CD4-positive, CD25-positive, alpha-beta regulatory T cell (primary cell): ENCODE measurements at regions not wholly inside any gene's neighbourhood (a gene's known extent, or its start where the extent isn't known, plus 50 kb on each side); places are given as distances from the start of the nearest gene placed in this dataset.
"Not testable (repeated sequence)": the region's sequence is repeated elsewhere in the genome, so short reads cannot be mapped to it uniquely, and the experiment has no call there.

ENCODE experiments used
- ATAC-seq, 2 donors: fragments of 150-1000 bp; cut with Tn5 transposase; one replicate each; pipeline ENCODE4 v1.10.0; 2021; ENCODE audit warnings: low read depth in 2 of 2, moderate number of reproducible peaks in 2 of 2, moderate library complexity in 1 of 2
- DNase-seq, 3 donors: peaks; one replicate each; pipeline versions ENCODE4 v3.0.0 to v3.0.0-alpha.2; 2012 to 2022; ENCODE audit warnings: mixed read lengths in 1 of 3
- H3K27ac ChIP-seq: one replicate; pipeline ENCODE4 v1.7.0; 2013; ENCODE audit warnings: mild to moderate bottlenecking, low read length; ENCODE audit not compliant: insufficient read depth, poor library complexity, severe bottlenecking
- H3K27me3 ChIP-seq: one replicate; pipeline ENCODE4 v1.7.0; 2013; ENCODE audit warnings: low read length; ENCODE audit not compliant: control insufficient read depth, insufficient read depth
- H3K36me3 ChIP-seq: one replicate; pipeline ENCODE4 v1.7.0; 2013; ENCODE audit warnings: mild to moderate bottlenecking, low read length, moderate library complexity; ENCODE audit not compliant: control insufficient read depth, insufficient read depth
- H3K4me1 ChIP-seq: 2 replicates; pipeline ENCODE4 v1.7.0; 2013; ENCODE audit warnings: mild to moderate bottlenecking, low read length; ENCODE audit not compliant: insufficient read depth, control insufficient read depth, poor library complexity, severe bottlenecking
- H3K4me3 ChIP-seq: one replicate; pipeline ENCODE4 v1.7.0; 2013; ENCODE audit warnings: low read depth, mild to moderate bottlenecking, low read length, moderate library complexity
- H3K9me3 ChIP-seq, 2 experiments: 1 replicate in 1 of 2; 2 replicates in 1 of 2; pipeline ENCODE4 v1.7.0; 2013; ENCODE audit warnings: low read length in 2 of 2, mild to moderate bottlenecking in 1 of 2, moderate library complexity in 1 of 2; ENCODE audit not compliant: control insufficient read depth in 2 of 2
- H3K27ac Mint-ChIP-seq, 3 donors: one replicate each; pipeline ENCODE4 v1.8.0; 2020 to 2022; ENCODE audit warnings: mild to moderate bottlenecking in 3 of 3, mixed read lengths in 3 of 3, moderate library complexity in 2 of 3
- H3K27me3 Mint-ChIP-seq: one replicate; pipeline ENCODE4 v1.8.0; 2022; ENCODE audit warnings: mild to moderate bottlenecking, mixed read lengths
- H3K36me3 Mint-ChIP-seq: one replicate; pipeline ENCODE4 v1.8.0; 2020; ENCODE audit warnings: mixed read lengths
- H3K4me1 Mint-ChIP-seq, 4 donors: one replicate each; pipeline ENCODE4 v1.8.0; 2020 to 2022; ENCODE audit warnings: mixed read lengths in 4 of 4, mild to moderate bottlenecking in 1 of 4
- H3K4me3 Mint-ChIP-seq, 4 donors: one replicate each; pipeline ENCODE4 v1.8.0; 2020 to 2022; ENCODE audit warnings: mild to moderate bottlenecking in 4 of 4, mixed read lengths in 4 of 4, moderate library complexity in 3 of 4
- H3K9me3 Mint-ChIP-seq, 7 donors: one replicate each; pipeline ENCODE4 v1.8.0; 2020 to 2022; ENCODE audit warnings: mixed read lengths in 7 of 7, mild to moderate bottlenecking in 3 of 7, moderate library complexity in 2 of 7

DNA sequence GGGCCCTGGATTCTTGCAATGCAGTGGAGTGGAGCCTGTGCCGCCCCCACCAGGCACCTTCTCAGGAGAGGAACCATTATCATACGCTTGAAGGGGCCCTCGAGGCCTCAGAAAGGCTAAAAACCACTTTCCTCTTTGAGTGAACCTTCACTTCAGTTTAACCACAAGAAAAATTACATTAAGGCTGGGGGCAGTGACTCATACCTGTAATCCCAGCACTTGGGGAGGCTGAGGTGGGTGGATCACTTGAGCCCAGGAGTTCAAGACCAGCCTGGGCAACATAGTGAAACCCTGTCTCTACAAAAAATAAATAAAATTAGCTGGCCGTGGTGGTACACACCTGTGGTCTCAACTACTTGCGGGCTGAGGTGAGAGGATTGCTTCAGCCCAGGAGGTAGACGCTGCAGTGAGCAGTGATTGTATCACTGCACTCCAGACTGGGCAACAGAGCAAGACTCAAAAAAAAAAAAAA, 165.8 kb upstream of the GRK3 start:
- not testable (repeated sequence) for H3K27me3 Mint-ChIP-seq, H3K36me3 ChIP-seq, H3K27ac Mint-ChIP-seq, H3K27ac ChIP-seq, H3K27me3 ChIP-seq, H3K36me3 Mint-ChIP-seq, H3K9me3 Mint-ChIP-seq, H3K4me3 ChIP-seq, H3K9me3 ChIP-seq
- peaks cover 5 to 49% (median 35%) of the 10 kb centered on the region in 4 donors for H3K4me1 Mint-ChIP-seq
- H3K4me1 ChIP-seq = peaks cover 14% of the 10 kb centered on the region
- peak overlapping the region in 2 of 4 donors; percentile 46 to 61 for H3K4me3 Mint-ChIP-seq
- peak in 1 of 3 donors; percentile 76 for DNase-seq
- peak; percentile 20 to 37 for ATAC-seq

DNA sequence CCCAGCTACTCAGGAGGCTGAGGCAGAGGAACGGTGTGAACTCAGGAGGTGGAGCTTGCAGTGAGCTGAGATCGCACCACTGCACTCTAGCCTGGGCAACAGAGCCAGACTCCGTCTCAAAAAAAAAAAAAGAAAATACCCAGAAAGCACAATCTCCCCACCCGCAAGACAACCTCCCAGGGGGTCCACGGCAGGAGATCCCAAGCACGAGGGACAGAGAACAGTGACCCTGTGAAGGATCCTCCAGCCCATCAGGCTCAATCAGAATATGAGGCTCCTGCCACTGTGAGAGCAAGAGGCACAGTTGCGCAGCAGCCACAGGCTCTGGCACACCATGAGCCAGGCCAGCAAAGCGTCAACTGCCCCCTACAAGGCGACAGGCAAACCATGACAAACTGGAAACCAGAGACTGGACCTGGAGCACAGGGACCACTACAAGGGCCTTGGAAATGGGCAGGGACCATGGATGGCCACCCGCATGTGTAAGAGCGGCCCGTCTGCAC, 164.8 kb upstream of the GRK3 start:
- no peak for ATAC-seq
- no peak for DNase-seq
- H3K36me3 ChIP-seq = no peaks in the 10 kb centered on the region
- H3K27me3 Mint-ChIP-seq = no peaks in the 10 kb centered on the region
- no peaks in the 10 kb centered on the region for H3K9me3 ChIP-seq
- H3K4me3 Mint-ChIP-seq = peak overlapping the region in 2 of 4 donors; percentile 10 to 68
- H3K4me1 Mint-ChIP-seq = peaks cover 5 to 55% (median 41%) of the 10 kb centered on the region in 4 donors
- H3K9me3 Mint-ChIP-seq = no peaks in the 10 kb centered on the region
- no peak overlapping the region for H3K4me3 ChIP-seq
- H3K27ac ChIP-seq = no peak overlapping the region
- H3K36me3 Mint-ChIP-seq = peaks cover 3% of the 10 kb centered on the region
- no peaks in the 10 kb centered on the region for H3K27me3 ChIP-seq
- no peak overlapping the region for H3K27ac Mint-ChIP-seq
- peaks cover 22% of the 10 kb centered on the region for H3K4me1 ChIP-seq

DNA sequence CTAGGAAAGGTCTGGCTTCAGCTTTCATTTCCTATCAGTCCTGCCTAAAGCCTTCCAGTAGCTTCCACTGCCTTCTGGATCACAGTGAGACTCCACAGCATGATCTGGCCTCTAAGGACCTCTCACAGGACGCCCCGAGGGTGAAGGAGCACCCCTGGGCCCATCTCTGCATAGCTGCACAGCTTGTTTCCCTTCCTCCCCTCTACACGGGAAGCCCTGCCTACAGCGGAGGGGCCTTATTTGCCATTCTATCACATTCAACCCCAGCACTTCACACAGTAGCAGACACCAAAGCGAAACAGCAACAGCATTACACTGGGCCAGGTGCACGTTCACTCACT, 162.3 kb upstream of the GRK3 start:
- no peak overlapping the region for H3K27ac Mint-ChIP-seq
- peak in 1 of 3 donors; percentile 32 for DNase-seq
- ATAC-seq = no peak
- peak overlapping the region; percentile 12 to 89 (median 50) for H3K4me3 Mint-ChIP-seq
- no peak overlapping the region for H3K27ac ChIP-seq
- peaks cover 3% of the 10 kb centered on the region for H3K36me3 Mint-ChIP-seq
- H3K36me3 ChIP-seq = no peaks in the 10 kb centered on the region
- peaks cover 30% of the 10 kb centered on the region for H3K4me1 ChIP-seq
- peaks cover 5 to 56% (median 34%) of the 10 kb centered on the region in 4 donors for H3K4me1 Mint-ChIP-seq
- no peaks in the 10 kb centered on the region for H3K9me3 Mint-ChIP-seq
- no peaks in the 10 kb centered on the region for H3K27me3 Mint-ChIP-seq
- no peaks in the 10 kb centered on the region for H3K27me3 ChIP-seq
- H3K9me3 ChIP-seq = no peaks in the 10 kb centered on the region
- H3K4me3 ChIP-seq = no peak overlapping the region

DNA sequence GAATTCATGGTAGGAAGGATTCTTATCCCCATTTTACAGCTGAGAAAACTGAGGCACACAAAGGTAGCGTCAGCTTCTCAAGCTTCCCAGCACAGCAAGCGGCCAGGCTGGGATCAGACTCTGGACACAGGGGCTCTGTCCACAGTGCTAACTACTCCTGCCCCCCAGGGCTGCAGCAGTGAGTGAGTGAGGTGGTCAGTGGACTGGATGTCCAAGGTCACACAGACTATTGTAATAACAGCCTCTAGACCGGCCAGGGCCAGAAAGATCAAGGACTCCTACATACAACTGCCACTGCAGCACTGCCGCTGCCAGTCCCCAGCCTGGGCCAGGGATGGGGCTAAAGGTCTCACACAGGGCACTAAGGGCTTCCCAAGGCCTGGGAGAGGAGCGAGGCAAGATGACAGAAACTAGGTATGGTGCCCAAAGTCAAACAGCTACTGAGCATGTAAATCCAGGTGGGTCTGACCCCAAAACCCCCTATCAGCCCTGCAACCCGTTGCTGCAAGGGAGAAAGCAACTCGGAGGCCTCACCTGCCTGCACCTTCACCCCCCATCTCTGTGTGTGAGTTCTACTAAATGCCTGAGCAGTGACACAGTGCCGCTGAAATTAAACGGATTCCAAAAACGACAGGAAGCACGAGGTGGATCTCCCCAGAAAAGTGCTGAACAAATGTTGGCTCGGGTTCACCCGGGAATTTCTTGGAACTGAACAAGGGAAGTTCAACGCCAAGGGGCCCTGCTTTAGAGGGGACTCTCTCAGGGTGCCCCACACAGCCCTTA, 161.8 kb upstream of the GRK3 start:
- Mint-ChIP-seq H3K27ac (no peak overlapping the region), H3K9me3 (peaks cover 0 to 2% (median 0%) of the 10 kb centered on the region in 7 donors), H3K36me3 (peaks cover under 1% of the 10 kb centered on the region), H3K4me1 (peaks cover 1 to 58% (median 32%) of the 10 kb centered on the region in 4 donors), H3K4me3 (peak overlapping the region; percentile 49 to 89 (median 74)), H3K27me3 (no peaks in the 10 kb centered on the region)
- H3K27me3 ChIP-seq = no peaks in the 10 kb centered on the region
- DNase-seq = no peak
- H3K4me3 ChIP-seq = no peak overlapping the region
- no peak for ATAC-seq
- peaks cover 30% of the 10 kb centered on the region for H3K4me1 ChIP-seq
- H3K27ac ChIP-seq = no peak overlapping the region
- H3K9me3 ChIP-seq = no peaks in the 10 kb centered on the region
- no peaks in the 10 kb centered on the region for H3K36me3 ChIP-seq

DNA sequence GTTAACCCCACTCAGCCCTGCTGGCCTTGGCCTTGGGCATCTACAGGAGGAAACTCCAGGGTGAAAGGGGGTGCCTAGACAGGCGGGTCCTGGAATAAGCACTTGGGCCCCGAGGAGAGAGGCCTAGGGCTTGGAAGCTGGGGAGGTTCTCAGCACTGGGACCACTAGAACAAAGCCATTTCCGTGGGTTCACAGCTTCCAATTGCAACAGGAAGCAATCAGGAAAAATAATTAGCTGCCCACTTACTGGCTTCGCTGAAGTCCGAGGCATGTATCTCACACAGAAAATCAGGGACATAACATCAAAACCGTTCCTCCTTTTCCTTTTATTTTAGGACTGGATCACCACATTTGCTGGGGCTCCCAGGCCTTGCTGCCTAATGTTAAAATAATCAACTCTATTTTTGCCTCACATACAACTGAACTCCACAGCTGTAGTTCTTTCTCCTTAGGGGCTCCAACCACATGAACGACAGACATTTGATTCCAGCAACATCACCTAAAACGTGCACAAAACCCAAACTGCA, 161.1 kb upstream of the GRK3 start:
- Histone ChIP-seq H3K27me3 (no peaks in the 10 kb centered on the region), H3K36me3 (no peaks in the 10 kb centered on the region), H3K4me3 (peak overlapping the region; percentile 62), H3K9me3 (no peaks in the 10 kb centered on the region), H3K27ac (no peak overlapping the region), H3K4me1 (peaks cover 28% of the 10 kb centered on the region)
- ATAC-seq (no peak), DNase-seq (no peak)
- Mint-ChIP-seq H3K9me3 (peaks cover 0 to 2% (median 0%) of the 10 kb centered on the region in 7 donors), H3K27me3 (no peaks in the 10 kb centered on the region), H3K4me1 (peaks cover 0 to 54% (median 29%) of the 10 kb centered on the region in 4 donors), H3K27ac (peak overlapping the region in 2 of 3 donors; percentile 88 to 93), H3K36me3 (no peaks in the 10 kb centered on the region), H3K4me3 (peak overlapping the region; percentile 87 to 95 (median 90))

DNA sequence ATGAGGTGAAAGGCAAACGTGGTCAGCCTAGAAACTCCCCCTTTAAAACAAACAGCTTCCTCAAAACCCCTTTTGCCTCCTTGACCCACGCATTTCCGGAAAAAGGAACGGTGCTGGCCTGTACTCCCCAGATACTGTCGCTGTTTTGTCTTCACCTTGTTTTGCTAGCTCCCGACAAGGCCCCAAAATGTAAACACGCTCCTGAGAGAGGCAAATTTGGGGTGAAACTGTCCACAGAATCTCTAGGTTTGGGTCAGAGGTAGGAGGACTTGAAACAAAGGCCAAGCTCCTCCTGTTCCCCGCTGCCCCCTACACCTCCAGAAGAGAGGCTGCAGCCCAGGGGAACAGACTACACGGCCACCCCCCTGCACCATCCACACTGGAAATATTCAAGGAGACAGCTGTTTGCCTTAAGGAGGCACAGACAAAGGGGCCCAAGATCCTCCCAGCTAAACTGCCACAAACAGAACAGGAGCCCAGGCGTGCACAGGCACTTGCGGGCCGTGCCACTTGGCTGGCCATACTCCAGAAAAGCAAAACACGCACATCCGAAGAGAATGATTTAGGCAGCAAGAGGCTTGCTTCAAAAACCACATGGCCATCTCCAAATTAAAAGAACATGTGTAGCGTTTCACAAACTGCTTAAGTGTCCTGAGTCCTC, 160.5 kb upstream of the GRK3 start:
- Mint-ChIP-seq H3K9me3 (peaks cover 0 to 2% (median 0%) of the 10 kb centered on the region in 7 donors), H3K36me3 (no peaks in the 10 kb centered on the region), H3K4me3 (peak overlapping the region; percentile 87 to 95 (median 90)), H3K27ac (peak overlapping the region; percentile 32 to 93 (median 88)), H3K4me1 (peaks cover 0 to 48% (median 26%) of the 10 kb centered on the region in 4 donors), H3K27me3 (no peaks in the 10 kb centered on the region)
- DNase-seq (peak in 1 of 3 donors; percentile 28), ATAC-seq (no peak)
- Histone ChIP-seq H3K27ac (peak overlapping the region; percentile 51), H3K9me3 (no peaks in the 10 kb centered on the region), H3K36me3 (no peaks in the 10 kb centered on the region), H3K4me3 (peak overlapping the region; percentile 62), H3K4me1 (peaks cover 26% of the 10 kb centered on the region), H3K27me3 (no peaks in the 10 kb centered on the region)

DNA sequence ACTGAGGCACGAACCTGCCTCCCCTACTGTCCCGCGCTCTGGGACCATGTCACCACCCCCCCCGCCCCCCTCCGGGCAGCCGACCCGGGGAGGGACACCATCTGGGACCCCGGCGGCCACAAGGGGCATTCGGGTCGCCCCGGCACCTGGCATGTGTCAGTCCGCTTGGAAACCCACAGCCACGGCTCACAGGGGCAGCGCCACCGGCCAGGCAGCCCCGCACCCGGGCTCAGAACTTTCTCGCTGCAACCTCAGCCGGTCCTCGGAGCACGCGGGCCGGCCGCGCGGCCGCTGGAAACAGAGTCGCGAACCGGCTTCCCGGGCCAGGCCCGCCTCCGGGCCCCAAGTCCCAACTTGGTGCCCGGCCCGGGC, 159.9 kb upstream of the GRK3 start:
- Mint-ChIP-seq H3K27ac (peak overlapping the region in 1 of 3 donors; percentile 88), H3K27me3 (no peaks in the 10 kb centered on the region), H3K4me3 (peak overlapping the region in 3 of 4 donors; percentile 87 to 92 (median 89)), H3K9me3 (peaks cover 0 to 2% (median 0%) of the 10 kb centered on the region in 7 donors), H3K36me3 (no peaks in the 10 kb centered on the region), H3K4me1 (peaks cover 0 to 47% (median 26%) of the 10 kb centered on the region in 4 donors)
- Histone ChIP-seq H3K4me1 (peaks cover 26% of the 10 kb centered on the region), H3K9me3 (no peaks in the 10 kb centered on the region), H3K27me3 (no peaks in the 10 kb centered on the region), H3K27ac (no peak overlapping the region), H3K36me3 (no peaks in the 10 kb centered on the region), H3K4me3 (peak overlapping the region; percentile 62)
- ATAC-seq (peak in 1 of 2 donors; percentile 7), DNase-seq (peak in 1 of 3 donors; percentile 28)
